GM06990 (cell line): ENCODE measurements at regions not wholly inside any gene's neighbourhood (a gene's known extent, or its start where the extent isn't known, plus 50 kb on each side); places are given as distances from the start of the nearest gene placed in this dataset.

Source experiments
- DNase-seq: peaks from one replicate; pipeline ENCODE4 v3.0.0-alpha.2; 2011; ENCODE audit not compliant: insufficient read length; ENCODE audit errors: extremely low read depth
- H3K27me3 ChIP-seq: replicated peaks from 2 replicates; pipeline ENCODE4 v1.6.0; 2011; ENCODE audit warnings: low read length; ENCODE audit not compliant: control insufficient read depth, insufficient read depth
- H3K36me3 ChIP-seq: 2 replicates; pipeline ENCODE4 v1.5.1; 2011; ENCODE audit warnings: low read length; ENCODE audit not compliant: control insufficient read depth, insufficient read depth
- H3K4me3 ChIP-seq: replicated peaks from 2 replicates; pipeline ENCODE4 v1.5.1; 2011; ENCODE audit warnings: low read depth, mild to moderate bottlenecking, control low read depth, low read length
- CTCF ChIP-seq: IDR thresholded peaks from 2 replicates; pipeline ENCODE4 v1.5.1; 2011; ENCODE audit warnings: low read length, control low read depth, mild to moderate bottlenecking, inconsistent platforms; ENCODE audit not compliant: insufficient read depth, poor library complexity, severe bottlenecking

DNA sequence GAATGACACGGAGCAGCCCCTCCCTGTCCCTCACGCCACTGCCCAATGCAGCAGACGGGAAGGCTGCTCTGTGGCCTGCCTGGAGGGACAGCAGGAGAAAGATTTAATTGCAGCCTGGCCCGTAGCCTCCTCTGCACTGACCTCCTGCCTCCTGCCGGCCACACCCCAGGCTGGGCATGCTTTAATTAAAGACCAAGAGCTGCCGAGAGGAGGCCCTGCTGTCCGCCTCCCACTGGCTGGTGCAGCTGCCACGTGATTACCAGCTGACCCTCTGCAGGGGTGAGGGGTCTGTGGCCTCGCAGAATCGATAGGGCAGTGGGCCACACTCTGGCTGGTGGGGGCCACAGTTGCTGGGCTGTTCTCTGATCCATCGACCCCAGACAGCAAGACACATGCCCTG, 100.2 kb upstream of the PRR23E start:
- no peaks in the 10 kb centered on the region for H3K36me3 ChIP-seq
- no peak for TF ChIP-seq CTCF
- H3K27me3 ChIP-seq = peaks cover 1% of the 10 kb centered on the region
- no peak overlapping the region for H3K4me3 ChIP-seq
- DNase-seq = no peak

DNA sequence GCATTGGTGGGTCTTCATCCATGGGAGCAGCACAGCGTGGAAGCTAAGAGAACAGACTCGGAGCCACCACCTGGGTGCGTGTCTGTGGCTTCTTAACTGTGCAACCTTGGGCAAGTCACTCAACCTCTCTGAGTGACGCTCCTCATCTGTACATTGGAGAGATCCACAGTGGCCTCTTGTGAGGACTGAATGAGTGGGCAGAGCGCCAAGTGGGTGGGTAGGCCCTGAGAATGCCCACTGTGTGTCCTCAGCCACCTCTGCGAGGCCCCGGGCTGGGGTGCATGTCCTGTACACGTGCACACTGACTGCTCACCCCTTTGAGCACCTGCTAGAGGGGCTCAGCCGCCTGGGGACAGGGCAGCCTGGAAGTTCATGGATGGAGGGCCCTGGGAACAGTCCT, 99.6 kb upstream of the PRR23E start:
- Histone ChIP-seq H3K4me3 (no peak overlapping the region), H3K36me3 (no peaks in the 10 kb centered on the region), H3K27me3 (peaks cover 1% of the 10 kb centered on the region)
- DNase-seq = no peak
- no peak for TF ChIP-seq CTCF

GRCh38 chr3:127095774-127096173, 97.2 kb upstream of the PRR23E start:
- Histone ChIP-seq H3K27me3 (no peaks in the 10 kb centered on the region; the same call in none of the 2 replicates), H3K4me3 (no peak overlapping the region), H3K36me3 (no peaks in the 10 kb centered on the region)
- TF ChIP-seq CTCF = no peak
- DNase-seq = no peak

- no peak for DNase-seq
- Histone ChIP-seq H3K27me3 (no peaks in the 10 kb centered on the region; the same call in none of the 2 replicates), H3K4me3 (no peak overlapping the region), H3K36me3 (no peaks in the 10 kb centered on the region)
- no peak for TF ChIP-seq CTCF
Observed at GRCh38 chr3:127096256-127097071, 96.5 kb upstream of the PRR23E start.

GRCh38 chr3:127097072-127097405, 95.9 kb upstream of the PRR23E start:
- TF ChIP-seq CTCF = no peak
- no peaks in the 10 kb centered on the region for H3K36me3 ChIP-seq
- DNase-seq = no peak
- no peak overlapping the region for H3K4me3 ChIP-seq
- no peaks in the 10 kb centered on the region; the same call in none of the 2 replicates for H3K27me3 ChIP-seq

DNA sequence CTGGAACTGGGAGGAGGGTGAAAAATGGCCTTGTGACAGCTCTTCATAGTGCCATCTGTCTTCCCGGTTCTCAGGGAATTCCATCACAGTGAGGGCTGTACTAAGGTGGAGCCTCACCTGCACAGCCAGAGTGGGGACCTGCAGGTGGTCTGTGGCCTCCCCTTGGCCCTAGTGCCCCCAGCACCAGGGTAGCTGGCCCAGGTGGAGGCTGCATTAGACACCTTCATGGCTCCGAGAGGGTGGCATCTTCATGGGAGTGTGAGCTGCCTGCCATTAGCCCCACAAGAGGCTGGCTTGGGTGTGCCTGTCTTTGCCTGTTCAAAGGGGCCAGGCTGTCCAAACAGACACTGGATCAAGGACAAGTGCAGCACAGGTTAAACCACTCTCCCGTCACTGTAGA, 95.5 kb upstream of the PRR23E start:
- Histone ChIP-seq H3K36me3 (no peaks in the 10 kb centered on the region), H3K27me3 (no peaks in the 10 kb centered on the region; the same call in none of the 2 replicates), H3K4me3 (no peak overlapping the region)
- no peak for TF ChIP-seq CTCF
- DNase-seq = no peak
